ENCODE measurements at regions not wholly inside any gene's neighbourhood (a gene's known extent, or its start where the extent isn't known, plus 50 kb on each side); places are given as distances from the start of the nearest gene placed in this dataset.
"Not testable (repeated sequence)": the region's sequence is repeated elsewhere in the genome, so short reads cannot be mapped to it uniquely, and the experiment has no call there.

DNA sequence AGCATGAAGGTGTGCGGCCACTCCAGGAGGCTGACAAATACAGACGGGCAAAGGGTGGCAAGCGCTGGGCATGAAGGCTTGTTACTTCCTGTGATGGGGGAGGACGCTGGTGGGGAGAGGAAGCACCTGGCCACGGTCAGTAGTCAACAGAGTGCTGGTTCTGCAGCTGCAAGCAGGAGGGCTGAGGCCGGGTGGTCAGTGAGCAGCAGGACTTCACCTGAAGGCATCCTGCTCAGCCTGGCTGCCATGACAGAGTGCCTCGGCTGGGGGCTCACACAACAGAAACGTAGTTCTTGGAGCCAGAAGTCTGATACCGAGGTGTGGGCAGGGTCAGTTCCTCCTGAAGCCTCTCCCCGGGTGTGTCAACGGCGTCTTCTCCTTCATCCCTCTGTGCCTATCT, 118.6 kb upstream of the IRX4 start:
- FAIRE-seq = no peak
- no peak for DNase-seq (ENCODE audit: extremely low spot score, insufficient read length, low read depth)

DNA sequence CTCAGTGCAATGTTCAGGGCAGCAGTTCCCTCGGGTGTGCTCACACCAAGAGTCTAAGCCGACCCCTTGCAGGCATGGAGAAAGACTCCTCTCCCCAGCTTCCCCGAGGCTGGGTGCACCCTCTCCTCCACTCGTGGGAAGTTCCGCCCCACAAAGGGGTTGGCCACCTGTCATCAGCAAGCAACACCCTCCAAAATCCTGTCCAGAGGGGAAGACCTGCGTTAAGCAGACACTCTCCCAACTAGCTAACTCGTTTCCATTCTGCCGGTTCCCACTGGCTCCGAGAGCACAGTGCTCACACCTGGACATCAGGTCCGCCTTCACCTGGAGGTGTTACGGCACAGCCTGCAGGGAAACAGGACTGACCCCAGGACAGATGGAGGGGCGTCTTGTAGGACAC, 117.9 kb upstream of the IRX4 start:
- FAIRE-seq (no peak), DNase-seq (ENCODE audit: extremely low spot score, insufficient read length, low read depth) (no peak)

DNA sequence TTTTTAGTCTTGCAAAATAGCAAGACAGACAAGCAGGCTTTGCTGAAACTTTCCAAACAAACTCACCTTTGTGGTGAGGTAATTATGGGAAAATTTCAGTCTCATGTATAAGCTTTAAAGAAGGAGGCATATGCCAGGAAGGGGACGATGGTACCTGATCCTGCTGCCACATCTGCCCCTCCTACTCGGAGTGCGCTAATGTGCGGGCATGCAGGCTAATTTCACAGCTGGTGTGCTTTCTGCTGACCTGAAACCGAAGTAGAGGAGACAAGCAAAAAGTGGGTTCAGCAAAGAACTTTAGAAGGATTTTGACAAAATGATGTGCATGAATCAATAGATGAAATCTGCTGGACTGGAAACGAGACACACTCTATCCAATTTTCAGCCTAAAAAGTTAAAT, 117.1 kb upstream of the IRX4 start:
- DNase-seq (ENCODE audit: extremely low spot score, insufficient read length, low read depth) (no peak), FAIRE-seq (no peak)

DNA sequence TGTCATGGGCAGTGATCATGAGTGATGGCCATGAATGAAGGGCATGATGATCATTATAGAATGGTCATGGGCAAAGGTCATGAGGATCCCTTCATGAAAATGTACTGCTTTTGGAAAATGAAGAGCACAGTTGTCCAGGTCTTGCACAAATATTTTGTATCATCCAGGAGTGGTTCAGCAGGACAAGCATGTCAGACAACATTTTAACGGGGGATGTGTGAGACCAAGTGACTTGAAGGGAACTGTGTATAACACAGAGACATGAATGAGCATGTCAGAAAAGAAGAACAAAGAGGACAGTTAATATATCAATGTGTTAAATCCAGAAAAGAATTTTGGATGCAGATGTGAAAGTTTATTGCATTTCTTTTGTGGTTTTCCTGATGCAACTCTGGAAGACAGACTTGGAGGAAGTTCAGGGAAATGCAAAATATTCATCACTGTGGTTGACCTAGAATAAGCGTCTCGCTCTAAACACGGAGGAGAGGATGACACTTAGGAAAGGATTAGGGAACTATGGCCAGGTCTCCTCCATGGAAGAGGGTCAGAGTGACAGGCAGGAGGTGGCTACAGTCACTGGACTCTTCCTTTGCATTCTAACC, 116.1 kb upstream of the IRX4 start:
- DNase-seq (ENCODE audit: extremely low spot score, insufficient read length, low read depth) = no peak
- no peak for FAIRE-seq

DNA sequence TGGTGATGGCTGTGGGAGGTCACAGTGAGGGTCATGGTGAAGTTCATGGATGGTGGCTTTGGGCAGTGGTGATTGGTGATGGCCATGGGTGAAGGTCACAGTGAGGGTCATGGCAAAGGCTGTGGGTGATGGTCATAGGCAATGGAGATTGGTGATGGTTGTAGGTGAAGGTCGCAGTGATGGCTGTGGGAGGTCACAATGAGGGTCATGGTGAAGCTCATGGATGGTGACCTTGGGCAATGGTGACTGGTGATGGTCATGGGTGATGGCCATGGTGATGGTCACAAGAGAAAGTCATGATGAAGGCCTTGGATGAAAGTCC, 115.6 kb upstream of the IRX4 start:
- FAIRE-seq (no peak), DNase-seq (ENCODE audit: extremely low spot score, insufficient read length, low read depth) (no peak)

DNA sequence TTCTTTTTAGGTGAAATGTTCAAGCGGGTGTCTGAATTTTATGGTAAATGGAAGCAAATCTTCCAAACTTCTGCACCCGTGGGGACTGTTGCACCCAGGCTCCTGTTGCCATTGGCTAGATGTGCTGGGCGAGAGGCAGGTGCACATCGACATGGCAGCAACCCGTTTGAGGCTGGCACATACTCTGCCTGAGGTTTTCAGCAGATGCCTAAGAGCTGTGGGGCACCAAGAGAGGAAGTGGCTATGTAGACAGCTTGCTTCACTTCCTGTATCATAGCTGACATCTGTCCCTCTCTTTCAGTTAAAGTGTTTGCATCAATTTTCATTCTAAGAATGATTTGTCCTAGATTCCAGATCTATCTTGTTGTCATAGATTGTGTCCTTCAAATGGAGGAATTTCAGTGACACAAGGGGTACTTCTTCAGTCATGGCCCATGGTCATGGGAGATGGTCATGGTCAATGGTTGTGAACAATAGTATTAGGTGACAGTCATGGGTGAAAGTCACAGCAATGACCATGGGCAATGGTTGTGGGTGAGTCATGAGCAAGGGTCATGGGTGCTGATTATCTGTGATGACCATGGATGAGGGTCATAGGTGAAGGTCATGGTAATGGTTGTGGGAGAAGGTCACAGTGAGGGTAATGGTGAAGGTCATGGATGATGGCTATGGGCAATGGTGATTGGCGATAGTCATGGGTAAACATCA, 115.1 kb upstream of the IRX4 start:
- no peak for DNase-seq (ENCODE audit: extremely low spot score, insufficient read length, low read depth)

DNA sequence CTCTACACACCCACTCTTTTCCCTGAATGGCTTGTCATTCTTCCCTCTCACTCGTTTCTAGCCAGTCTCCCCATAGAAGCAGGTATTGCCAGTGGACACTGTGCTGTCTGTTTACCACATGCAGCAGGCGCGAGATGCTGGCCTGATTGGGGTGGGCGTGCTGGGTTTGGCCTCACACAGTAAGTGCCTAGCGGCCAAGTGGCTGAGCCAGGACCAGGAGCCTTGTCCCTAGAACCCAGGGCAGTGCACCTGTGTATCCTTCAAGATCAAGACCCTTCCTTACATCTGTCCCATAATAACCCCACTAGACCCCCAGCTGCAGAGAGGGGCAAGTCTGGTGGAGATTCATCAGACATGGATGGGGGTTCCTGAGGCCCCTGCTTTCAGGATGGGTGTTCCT, 112.8 kb upstream of the IRX4 start:
- no peak for DNase-seq (ENCODE audit: extremely low spot score, insufficient read length, low read depth)
- no peak for FAIRE-seq

More for the DNA sequence above, 115.1 kb upstream of the IRX4 start:
- FAIRE-seq = no peak

DNA sequence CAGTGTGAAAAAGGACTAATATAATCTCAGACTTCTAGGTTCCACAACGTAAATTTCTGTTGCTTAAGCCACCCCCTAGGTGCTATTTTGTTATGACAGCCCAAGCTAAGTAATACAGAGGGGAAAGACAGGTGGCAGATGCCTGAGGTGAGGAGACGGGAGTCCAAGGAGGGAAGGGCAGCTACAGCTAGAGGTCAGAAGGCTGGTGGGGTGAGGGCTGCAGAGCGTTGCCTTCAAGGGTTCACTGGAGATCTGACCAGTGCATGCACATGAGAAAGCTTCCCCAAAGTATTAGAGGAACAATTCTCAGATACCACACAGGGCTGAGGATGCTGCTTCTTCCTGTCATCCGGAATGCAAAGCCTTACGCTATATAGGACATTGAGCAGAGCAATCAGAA, 104.7 kb upstream of the IRX4 start:
- FAIRE-seq = no peak
- DNase-seq (ENCODE audit: extremely low spot score, insufficient read length, low read depth) = no peak

DNA sequence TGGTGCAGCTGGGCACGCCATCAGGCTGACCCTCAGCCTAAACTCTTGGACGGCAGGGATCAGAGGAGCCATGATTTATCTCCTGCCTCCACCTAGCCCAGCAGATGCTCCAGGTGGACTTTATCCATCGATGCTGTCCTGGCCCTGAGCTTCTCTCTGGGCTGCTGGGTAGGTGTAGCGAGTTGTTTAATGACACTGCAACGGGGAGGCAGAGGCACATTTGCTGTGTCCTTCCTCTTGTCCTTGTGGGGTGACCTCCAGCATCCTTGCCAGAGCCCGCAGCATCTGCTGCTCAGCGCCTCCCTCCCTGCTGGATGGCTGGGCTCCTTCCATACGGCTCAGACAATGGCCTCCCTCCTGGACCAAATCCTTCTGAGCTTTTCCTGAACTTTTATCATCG, 103.1 kb upstream of the IRX4 start:
- no peak for DNase-seq (ENCODE audit: extremely low spot score, insufficient read length, low read depth)
- no peak for FAIRE-seq

DNA sequence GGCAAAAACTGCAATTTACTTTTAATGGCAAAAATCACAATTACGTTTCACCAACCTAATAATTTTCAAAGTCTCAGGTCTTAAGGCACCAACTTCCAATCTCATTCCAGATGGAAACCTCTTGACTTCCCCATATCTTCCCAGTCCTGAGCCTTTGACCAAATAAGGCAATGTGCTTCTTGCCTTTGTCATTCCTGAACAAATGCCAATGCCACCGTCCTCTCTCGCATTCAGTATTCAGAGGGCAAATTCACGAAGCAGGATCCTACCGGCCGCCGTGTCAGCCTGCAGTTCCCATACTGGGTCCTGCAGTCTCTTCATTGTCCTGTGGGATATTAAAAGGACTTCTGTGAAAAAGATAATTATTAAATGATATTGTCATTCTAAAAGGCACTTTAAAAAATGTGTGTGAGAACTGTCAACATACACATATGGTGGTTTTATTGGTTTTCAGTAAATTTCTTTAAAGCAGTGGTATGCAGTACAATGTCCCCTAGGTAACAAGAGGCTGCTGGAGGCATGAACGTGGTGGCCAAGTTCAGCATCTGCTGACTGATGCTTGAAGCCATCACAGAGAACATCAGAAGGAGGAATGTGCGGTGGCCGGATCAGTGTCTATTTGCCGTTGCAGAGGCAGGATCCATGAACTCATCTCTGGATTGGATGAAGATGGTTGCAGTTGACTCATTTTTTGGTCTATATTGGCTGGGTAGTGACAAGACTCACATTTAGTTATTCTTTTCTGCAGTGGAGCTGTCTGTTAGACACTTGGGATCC, 101.4 kb upstream of the IRX4 start:
- DNase-seq (ENCODE audit: extremely low spot score, insufficient read length, low read depth) (no peak), FAIRE-seq (no peak)

DNA sequence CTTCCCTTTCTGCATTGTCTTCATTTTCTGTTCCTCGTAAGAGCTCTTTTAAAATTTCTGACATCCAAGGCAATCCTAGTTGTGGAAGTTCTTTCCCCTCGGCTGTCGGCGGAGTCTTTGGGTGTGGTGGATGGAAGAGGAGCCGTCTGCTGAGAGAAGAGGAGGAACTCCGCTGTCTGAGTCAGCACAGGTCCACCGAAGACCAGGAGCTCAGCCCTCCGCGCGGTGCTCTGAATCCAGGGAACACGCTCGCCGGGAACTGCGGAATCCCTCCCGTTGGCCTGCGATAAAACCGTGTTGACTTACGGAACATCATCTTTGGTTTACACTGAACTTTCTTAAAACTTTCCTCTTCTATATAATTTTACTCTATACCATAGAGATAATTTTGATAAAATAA, 100.7 kb upstream of the IRX4 start:
- FAIRE-seq (no peak), DNase-seq (ENCODE audit: extremely low spot score, insufficient read length, low read depth) (no peak)

DNA sequence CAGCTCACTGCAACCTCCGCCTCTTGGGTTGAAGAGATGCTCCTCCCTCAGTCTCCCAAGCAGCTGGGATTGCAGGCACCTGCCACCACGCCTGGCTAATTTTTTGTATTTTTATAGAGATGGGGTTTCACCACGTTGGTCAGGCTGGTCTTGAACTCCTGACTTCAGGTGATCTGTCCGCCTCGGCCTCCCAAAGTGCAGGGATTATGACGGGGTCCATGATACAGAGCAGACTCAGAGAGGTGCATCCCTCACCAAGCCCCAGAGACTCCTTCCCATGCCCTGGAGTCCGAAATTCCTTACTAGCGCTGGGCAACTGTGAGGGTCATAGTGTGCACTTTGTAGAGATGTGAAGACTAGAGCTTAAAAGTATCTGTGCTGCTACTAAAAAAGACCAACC, 99.8 kb upstream of the IRX4 start:
- FAIRE-seq; DNase-seq (ENCODE audit: extremely low spot score, insufficient read length, low read depth): not testable (repeated sequence)

DNA sequence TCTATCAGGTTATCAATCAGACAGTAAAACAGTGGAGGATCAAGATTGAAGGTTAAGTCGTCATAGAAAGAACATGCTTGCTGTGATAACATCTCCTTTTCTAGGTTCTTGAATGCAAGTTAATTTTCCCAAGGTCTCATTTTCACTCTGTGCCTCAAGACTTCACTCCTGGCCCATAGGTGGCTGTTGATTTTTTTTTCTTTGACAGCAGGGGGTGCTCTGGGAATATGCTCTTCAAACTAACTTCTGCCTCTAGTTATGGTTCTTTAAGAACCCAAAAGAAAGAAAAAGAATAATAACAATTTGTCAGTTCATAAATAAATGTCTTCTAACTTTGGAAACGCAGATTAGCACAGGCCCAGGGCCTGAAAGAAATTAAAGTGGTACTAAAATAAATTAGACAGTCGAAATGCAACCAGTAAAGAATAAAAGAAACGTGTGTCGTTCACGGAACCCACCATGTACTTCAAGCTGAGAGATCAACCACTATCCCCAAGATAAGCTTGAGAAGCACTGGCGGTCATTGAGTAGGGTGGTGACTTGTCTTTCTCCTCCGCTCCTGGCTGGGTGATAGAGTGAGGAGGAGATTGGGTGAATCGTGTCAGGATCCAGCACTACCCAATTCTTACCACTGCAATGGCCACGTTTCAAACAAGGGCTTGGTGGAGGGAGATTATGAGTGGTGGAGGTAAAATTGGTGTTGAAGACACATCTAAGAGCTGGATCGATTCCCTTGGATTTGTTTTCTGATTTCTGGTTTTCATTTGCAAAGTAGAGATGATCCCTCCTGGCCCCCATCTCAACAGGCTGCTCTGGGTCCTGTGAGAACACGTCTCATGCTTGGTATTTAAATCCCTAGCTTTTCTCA, 93.4 kb upstream of the IRX4 start:
- DNase-seq (ENCODE audit: extremely low spot score, insufficient read length, low read depth) (no peak), FAIRE-seq (no peak)

DNA sequence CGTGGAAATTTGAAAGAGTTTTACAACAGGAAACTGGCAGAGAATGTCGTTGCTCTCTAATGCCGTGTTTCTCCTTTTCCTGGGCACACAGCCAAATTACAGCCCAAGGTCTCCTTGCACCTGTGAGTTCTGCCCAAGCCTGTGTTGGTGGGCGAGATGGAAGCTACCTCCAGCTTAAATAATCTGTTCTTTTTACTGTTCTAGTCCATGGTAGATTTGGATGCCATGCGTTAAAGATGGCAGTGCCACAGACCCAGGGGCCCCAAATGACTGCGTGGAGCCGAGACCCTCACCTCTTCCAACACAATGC, 92.6 kb upstream of the IRX4 start:
- DNase-seq (ENCODE audit: extremely low spot score, insufficient read length, low read depth) = no peak
- FAIRE-seq = no peak

DNA sequence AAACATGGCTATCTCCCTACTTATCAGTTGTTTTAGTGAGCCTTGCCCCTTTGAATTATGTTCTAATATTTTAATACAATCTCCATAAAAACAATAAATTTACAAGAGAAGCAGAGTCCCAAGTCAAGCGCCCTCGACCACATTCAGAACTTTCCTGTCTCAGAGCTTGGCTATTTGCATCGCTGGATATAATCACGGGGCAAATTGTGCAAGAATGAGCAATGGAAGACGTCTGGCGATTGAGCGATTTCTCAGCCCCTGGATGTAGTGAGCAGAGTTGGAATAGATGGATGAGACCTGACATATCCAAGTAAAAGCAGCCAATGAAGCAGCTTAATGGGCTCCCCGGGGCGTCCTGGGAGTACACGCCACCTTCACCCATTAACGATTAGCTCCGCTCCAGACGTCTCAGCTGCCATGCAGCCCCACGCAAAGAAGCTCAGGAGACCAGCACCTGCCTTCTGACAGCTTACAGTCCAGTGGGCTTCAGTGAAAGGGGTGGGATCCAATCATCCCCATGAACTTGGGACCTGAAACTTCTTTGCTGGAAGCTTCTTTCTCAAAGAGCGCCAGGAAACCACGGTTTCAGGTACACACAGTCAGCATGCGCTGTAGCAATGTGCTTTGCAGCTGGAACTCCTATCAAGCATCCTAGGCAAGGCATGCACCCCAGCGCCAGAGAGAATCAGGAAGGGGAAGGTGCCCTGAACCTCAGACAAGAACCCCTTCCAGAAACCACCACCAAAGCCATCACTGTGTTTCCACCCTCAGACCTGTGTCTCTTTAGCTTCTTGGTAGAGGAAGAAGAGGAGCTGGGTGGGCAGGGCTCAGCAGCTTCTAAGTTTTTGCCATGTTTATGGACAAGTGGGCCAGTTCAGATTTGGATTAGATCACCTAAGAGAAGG, 92.0 kb upstream of the IRX4 start:
- DNase-seq (ENCODE audit: extremely low spot score, insufficient read length, low read depth) (no peak), FAIRE-seq (no peak)

DNA sequence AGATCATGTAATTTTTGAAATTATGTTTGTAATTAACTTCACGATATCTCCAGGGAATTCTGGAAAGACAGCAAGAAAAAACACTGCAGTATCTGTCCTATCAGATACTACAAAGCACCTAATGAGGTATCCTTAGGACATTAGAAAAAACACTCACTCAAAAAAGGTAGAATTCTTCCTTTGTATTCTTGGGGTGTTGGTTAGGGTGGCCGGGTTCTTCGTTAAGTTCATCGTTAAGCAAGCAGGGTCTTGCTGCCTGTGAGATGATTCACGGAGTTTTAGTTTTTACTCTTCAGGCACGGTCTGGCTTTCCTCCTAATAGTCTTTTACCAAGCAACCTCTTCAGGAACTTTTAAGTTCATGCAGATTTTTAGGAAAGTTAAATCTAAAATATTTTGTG, 91.4 kb upstream of the IRX4 start:
- DNase-seq (ENCODE audit: extremely low spot score, insufficient read length, low read depth) = no peak

DNA sequence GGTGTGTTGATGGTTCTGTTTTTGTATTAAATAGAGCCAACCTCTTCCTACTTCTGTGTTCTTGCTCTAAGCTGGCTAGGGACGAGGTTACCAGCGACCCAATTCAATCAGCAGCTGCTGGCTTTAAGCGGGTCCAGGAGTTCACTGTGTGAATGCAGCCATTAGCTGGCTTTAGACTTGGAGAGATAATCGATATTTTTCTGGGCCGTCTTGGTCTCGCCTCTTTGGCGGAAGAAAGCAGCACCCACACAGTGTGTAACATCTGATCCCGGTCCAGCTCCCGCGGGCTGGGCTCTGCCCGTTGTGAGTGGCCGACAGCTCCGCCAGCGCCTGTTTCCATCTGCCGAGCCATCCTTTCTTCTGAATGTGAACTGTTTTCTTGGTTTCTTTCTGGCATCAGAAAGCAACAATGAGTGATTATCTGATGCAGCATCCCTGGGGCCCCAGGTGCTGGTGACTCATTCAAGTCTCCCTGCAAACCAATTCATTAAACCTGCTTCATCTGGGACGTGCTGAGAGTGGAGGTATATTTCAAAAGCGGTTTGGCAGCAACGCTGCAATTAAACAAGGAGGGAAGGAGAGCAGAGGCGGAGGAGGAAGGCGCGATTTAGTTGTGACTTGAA, 90.8 kb upstream of the IRX4 start:
- no peak for DNase-seq (ENCODE audit: extremely low spot score, insufficient read length, low read depth)
- FAIRE-seq = no peak

More for the DNA sequence above, 91.4 kb upstream of the IRX4 start:
- FAIRE-seq = no peak

DNA sequence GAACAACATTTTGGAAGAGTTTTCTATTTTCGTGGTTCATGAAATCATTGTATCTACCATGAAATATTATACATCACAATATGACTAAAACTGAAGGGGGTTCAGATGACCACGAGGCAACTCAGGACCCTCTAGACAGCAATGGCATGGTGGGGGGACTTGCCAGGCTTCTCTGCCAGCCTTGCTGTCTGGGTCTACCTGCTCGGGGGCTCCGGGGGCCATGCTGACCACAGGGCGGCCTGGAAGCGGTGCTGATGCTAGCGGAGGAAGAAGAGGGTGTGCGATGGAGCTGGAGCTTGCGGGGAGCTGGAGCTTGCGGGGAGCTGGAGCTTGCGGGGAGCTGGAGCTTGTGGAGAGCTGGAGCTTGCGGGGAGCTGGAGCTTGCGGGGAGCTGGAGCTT, 89.2 kb upstream of the IRX4 start:
- FAIRE-seq = no peak

DNA sequence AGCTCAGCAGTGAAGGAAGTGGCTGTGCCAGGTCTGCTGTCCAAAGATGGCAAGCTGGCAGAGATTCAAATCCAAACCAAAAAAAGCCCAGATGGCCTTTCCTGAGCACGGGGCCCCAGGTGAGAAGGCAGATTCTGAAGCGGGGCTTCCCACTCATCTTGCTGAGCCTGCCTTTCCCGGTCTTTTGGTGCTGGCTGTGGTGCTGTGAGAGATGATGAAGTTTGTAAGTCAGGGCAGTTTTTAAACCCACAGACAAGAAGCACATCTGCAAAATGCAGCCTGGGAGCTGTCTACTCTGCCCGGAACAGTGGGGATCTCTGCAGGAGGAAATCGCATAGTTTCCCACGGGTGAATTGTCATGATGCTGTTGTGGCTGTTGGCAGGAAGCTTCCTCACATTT, 85.0 kb upstream of the IRX4 start:
- FAIRE-seq = no peak
- no peak for DNase-seq (ENCODE audit: extremely low spot score, insufficient read length, low read depth)

More for the DNA sequence above, 89.2 kb upstream of the IRX4 start:
- DNase-seq (ENCODE audit: extremely low spot score, insufficient read length, low read depth) = no peak

All from GM18507 (cell line).